ENCODE measurements at regions not wholly inside any gene's neighbourhood (a gene's known extent, or its start where the extent isn't known, plus 50 kb on each side); places are given as distances from the start of the nearest gene placed in this dataset.

GRCh38 chr2:10242998-10243925 is 59.4 kb upstream of the HPCAL1 start:
- peaks cover 10 to 37% of the 10 kb centered on the region in 2 experiments; a peak in 4 of 5 replicates for H3K27me3 ChIP-seq (ENCODE audit: control insufficient read depth in 2 of 2, insufficient read depth in 2 of 2, low read length in 2 of 2)
- ChIA-PET CTCF (ENCODE audit: low intra/inter-chr PET ratio) (no interaction called here), POLR2A (interaction anchor here (0.7 to 1.7 kb wide), 3 partner anchors 22 to 203 kb away, joined by 3 to 6 read pairs (median 4); no protein-coding TSS in a partner anchor)
- H3K4me2 ChIP-seq (ENCODE audit: insufficient read depth, low read length) = no peak overlapping the region
- H2AFZ ChIP-seq (ENCODE audit: low read depth, low read length) = no peak overlapping the region
- no peaks in the 10 kb centered on the region for H3K36me3 ChIP-seq (ENCODE audit: control insufficient read depth, insufficient read depth, low read length)
- H3K9ac ChIP-seq (ENCODE audit: insufficient read depth in 1 of 2, low read depth in 2 of 2, low read length in 2 of 2) = no peak overlapping the region
- DNase-seq (ENCODE audit: extremely low read depth in 1 of 4, low spot score in 3 of 4) (no peak), ATAC-seq (no peak), FAIRE-seq (no peak)
- no peaks in the 10 kb centered on the region for H3K9me3 ChIP-seq (replicated peaks; ENCODE audit: control insufficient read depth, insufficient read depth, low read depth, low read length)
- H3K9me1 ChIP-seq (ENCODE audit: control insufficient read depth, insufficient read depth, low read length) = no peaks in the 10 kb centered on the region
- H3K27ac ChIP-seq (ENCODE audit: extremely low read depth, low read depth, low read length) = no peak overlapping the region
- H4K20me1 ChIP-seq (replicated peaks; ENCODE audit: control insufficient read depth, insufficient read depth, low read length) = no peaks in the 10 kb centered on the region
- in situ Hi-C loops (cut with MboI) (no loop called here), intact Hi-C loops (cut with micrococcal nuclease) (no loop called here)
- H3K4me3 ChIP-seq = no peak overlapping the region
- H3K4me1 ChIP-seq (replicated peaks in 1 of 2; ENCODE audit: control insufficient read depth in 2 of 2, insufficient read depth in 2 of 2, low read length in 2 of 2) = peaks cover 0 to 23% of the 10 kb centered on the region in 2 experiments; a peak in 3 of 5 replicates
- TF ChIP-seq ERF (CRISPR knock-in tag; IDR thresholded peaks at IDR 0.05) (no peak), MAX (CRISPR knock-in tag; IDR thresholded peaks at IDR 0.05) (no peak), FOXK2 (conservative IDR thresholded peaks at IDR 0.05 in 1 of 2, IDR thresholded peaks at IDR 0.05 in 1 of 2; ENCODE audit: low read depth in 2 of 2) (no peak), ZNF655 (CRISPR knock-in tag; IDR thresholded peaks at IDR 0.05) (no peak), TRIM24 (IDR thresholded peaks at IDR 0.05) (no peak), NR3C1 (CRISPR knock-in tag; IDR thresholded peaks at IDR 0.05) (no peak), SAP30 (IDR thresholded peaks at IDR 0.05; ENCODE audit: borderline replicate concordance, insufficient read depth, low read depth, low read length, poor library complexity, severe bottlenecking) (no peak)
- TF ChIP-seq, protein P1, sequence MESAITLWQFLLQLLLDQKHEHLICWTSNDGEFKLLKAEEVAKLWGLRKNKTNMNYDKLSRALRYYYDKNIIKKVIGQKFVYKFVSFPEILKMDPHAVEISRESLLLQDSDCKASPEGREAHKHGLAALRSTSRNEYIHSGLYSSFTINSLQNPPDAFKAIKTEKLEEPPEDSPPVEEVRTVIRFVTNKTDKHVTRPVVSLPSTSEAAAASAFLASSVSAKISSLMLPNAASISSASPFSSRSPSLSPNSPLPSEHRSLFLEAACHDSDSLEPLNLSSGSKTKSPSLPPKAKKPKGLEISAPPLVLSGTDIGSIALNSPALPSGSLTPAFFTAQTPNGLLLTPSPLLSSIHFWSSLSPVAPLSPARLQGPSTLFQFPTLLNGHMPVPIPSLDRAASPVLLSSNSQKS (CRISPR knock-in tag; IDR thresholded peaks at IDR 0.05) = no peak
- BruUV-seq (replicated peaks) = no TSS peak
- WGBS (ENCODE audit: insufficient coverage, low coverage, missing lambda C conversion rate) = 39% methylated on average over 22 of the region's 28 CpGs
- H3K79me2 ChIP-seq (ENCODE audit: control insufficient read depth, insufficient read depth, low read length) = no peaks in the 10 kb centered on the region

Data from K562 (cell line).